ENCODE measurements at regions not wholly inside any gene's neighbourhood (a gene's known extent, or its start where the extent isn't known, plus 50 kb on each side); places are given as distances from the start of the nearest gene placed in this dataset.

- no peak for TF ChIP-seq FOXM1 (IDR thresholded peaks at IDR 0.05; ENCODE audit: low read depth)
Observed at GRCh38 chr3:26108846-26109489, 319.1 kb downstream of the OXSM start (continued).

DNA sequence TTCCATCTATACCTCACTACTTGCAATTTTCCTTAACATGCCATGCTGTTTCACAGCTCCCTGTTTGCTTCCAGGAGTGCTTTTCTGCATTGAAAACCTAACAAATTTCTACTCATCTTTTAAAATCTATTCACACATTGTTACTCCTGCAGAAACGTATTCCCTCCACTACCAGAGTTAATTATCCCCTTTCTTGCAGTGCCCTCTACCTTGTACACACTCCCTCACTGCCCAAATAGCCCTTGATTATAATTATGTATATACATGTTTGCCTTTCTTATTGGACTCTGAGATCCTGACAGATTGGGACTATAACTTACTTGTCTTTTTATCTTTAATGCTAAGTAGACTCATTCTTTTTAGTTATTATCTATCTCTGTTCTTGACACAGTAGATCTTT, 325.0 kb downstream of the OXSM start:
- TF ChIP-seq ELF1 (IDR thresholded peaks at IDR 0.05): no peak
- no peak for TF ChIP-seq TEAD4 (IDR thresholded peaks at IDR 0.05; ENCODE audit: borderline replicate concordance, insufficient read depth)
- TF ChIP-seq EP300 (IDR thresholded peaks at IDR 0.05; ENCODE audit: borderline replicate concordance in 1 of 2, low read depth in 1 of 2, low read length in 1 of 2): no peak
- no peak for TF ChIP-seq SIN3A (IDR thresholded peaks at IDR 0.05; ENCODE audit: borderline replicate concordance, low read depth, low read length)
- TF ChIP-seq JUND (IDR thresholded peaks at IDR 0.05): no peak
- TF ChIP-seq, protein P1, sequence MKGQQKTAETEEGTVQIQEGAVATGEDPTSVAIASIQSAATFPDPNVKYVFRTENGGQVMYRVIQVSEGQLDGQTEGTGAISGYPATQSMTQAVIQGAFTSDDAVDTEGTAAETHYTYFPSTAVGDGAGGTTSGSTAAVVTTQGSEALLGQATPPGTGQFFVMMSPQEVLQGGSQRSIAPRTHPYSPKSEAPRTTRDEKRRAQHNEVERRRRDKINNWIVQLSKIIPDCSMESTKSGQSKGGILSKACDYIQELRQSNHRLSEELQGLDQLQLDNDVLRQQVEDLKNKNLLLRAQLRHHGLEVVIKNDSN (IDR thresholded peaks at IDR 0.05; ENCODE audit: borderline replicate concordance, low read depth): no peak
- TF ChIP-seq MEF2A (IDR thresholded peaks at IDR 0.05; ENCODE audit: borderline replicate concordance, low read depth): no peak
- TF ChIP-seq, protein P2, sequence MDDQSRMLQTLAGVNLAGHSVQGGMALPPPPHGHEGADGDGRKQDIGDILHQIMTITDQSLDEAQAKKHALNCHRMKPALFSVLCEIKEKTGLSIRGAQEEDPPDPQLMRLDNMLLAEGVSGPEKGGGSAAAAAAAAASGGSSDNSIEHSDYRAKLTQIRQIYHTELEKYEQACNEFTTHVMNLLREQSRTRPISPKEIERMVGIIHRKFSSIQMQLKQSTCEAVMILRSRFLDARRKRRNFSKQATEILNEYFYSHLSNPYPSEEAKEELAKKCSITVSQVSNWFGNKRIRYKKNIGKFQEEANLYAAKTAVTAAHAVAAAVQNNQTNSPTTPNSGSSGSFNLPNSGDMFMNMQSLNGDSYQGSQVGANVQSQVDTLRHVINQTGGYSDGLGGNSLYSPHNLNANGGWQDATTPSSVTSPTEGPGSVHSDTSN (IDR thresholded peaks at IDR 0.05): no peak
- TF ChIP-seq GATA2 (CRISPR knock-in tag; IDR thresholded peaks at IDR 0.05): no peak
- no peak for TF ChIP-seq FOXM1 (IDR thresholded peaks at IDR 0.05; ENCODE audit: low read depth)
- WGBS (ENCODE audit: low lambda C conversion rate): 3% methylated on average over 1 of the region's 1 CpG

DNA sequence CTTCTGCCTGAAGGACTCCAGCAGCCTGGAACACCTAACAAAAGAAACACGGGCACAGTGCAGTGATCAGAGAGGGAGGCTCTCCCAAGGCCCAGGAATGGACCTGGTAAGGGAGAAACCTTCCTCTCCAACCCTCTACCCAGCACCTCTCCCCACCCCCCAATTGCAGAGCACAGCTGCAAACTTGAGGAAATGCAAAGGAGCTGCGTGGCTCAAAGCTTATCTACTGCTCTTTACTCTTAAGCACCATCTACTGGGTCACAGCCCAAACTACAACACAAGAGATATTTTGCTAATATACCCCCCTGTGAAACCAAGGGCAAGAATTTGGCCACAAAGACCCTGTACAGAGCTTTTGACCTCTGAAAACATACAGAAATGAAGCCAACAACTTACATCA, 328.3 kb downstream of the OXSM start:
- no peak overlapping the region; a peak in 1 of 4 replicates for H3K4me3 ChIP-seq (ENCODE audit: low read depth in 2 of 2, low read length in 1 of 2)
- H3F3A ChIP-seq (replicated peaks; ENCODE audit: insufficient read depth): no peaks in the 10 kb centered on the region
- H3K9me3 ChIP-seq: no peaks in the 10 kb centered on the region
- 11% methylated on average over 2 of the region's 2 CpGs for WGBS (ENCODE audit: low lambda C conversion rate)
- H3K4me2 ChIP-seq: no peak overlapping the region
- H3K79me2 ChIP-seq (ENCODE audit: insufficient read depth): no peaks in the 10 kb centered on the region
- no peaks in the 10 kb centered on the region for H3K27me3 ChIP-seq (ENCODE audit: insufficient read depth)
- no peak overlapping the region for H3K9ac ChIP-seq
- H3K4me1 ChIP-seq (ENCODE audit: control insufficient read depth in 1 of 2, insufficient read depth in 2 of 2, low read depth in 1 of 2, low read length in 1 of 2): no peaks in the 10 kb centered on the region
- no peak for DNase-seq
- ChIA-PET POLR2A (no interaction called here), CTCF (interaction anchor here (1.0 kb wide), 1 partner anchor 273 kb away, joined by 3 read pairs; no protein-coding TSS in a partner anchor)
- no peaks in the 10 kb centered on the region for H4K20me1 ChIP-seq (ENCODE audit: insufficient read depth)
- H3K9me2 ChIP-seq: no peaks in the 10 kb centered on the region
- no peak for TF ChIP-seq EP300 (IDR thresholded peaks at IDR 0.05; ENCODE audit: borderline replicate concordance in 1 of 2, low read depth in 1 of 2, low read length in 1 of 2)
- TF ChIP-seq MAX (IDR thresholded peaks at IDR 0.05; ENCODE audit: low read depth): no peak
- TF ChIP-seq RCOR1 (IDR thresholded peaks at IDR 0.05; ENCODE audit: low read length): no peak
- no peak for TF ChIP-seq FOXM1 (IDR thresholded peaks at IDR 0.05; ENCODE audit: low read depth)
- TF ChIP-seq CHD2 (IDR thresholded peaks at IDR 0.05; ENCODE audit: low read length, partially characterized antibody): no peak
- no peak for TF ChIP-seq TAF1 (IDR thresholded peaks at IDR 0.05; ENCODE audit: borderline replicate concordance, low read depth, low read length)
- TF ChIP-seq, protein P2 (IDR thresholded peaks at IDR 0.05): no peak
- TF ChIP-seq RAD21 (IDR thresholded peaks at IDR 0.05; ENCODE audit: low read length): 0 out of 2 replicates have a peak, but pooled peaks have one; percentile 4
- no peak overlapping the region for H3K27ac ChIP-seq (ENCODE audit: low read depth in 2 of 2, low read length in 1 of 2)
- H2AFZ ChIP-seq (ENCODE audit: low read depth): no peak overlapping the region
- H3K36me3 ChIP-seq (replicated peaks in 1 of 2; ENCODE audit: control insufficient read depth in 1 of 2, insufficient read depth in 2 of 2, low read length in 1 of 2): no peaks in the 10 kb centered on the region

More for the DNA sequence above, 325.0 kb downstream of the OXSM start:
- Histone ChIP-seq H3K36me3 (replicated peaks in 1 of 2; ENCODE audit: control insufficient read depth in 1 of 2, insufficient read depth in 2 of 2, low read length in 1 of 2) (no peaks in the 10 kb centered on the region), H3K9ac (no peak overlapping the region), H4K20me1 (ENCODE audit: insufficient read depth) (no peaks in the 10 kb centered on the region), H3K27ac (ENCODE audit: low read depth in 2 of 2, low read length in 1 of 2) (no peak overlapping the region), H3K27me3 (ENCODE audit: insufficient read depth) (no peaks in the 10 kb centered on the region), H3F3A (replicated peaks; ENCODE audit: insufficient read depth) (no peaks in the 10 kb centered on the region), H3K9me3 (no peaks in the 10 kb centered on the region), H3K4me2 (no peak overlapping the region), H3K4me3 (ENCODE audit: low read depth in 2 of 2, low read length in 1 of 2) (no peak overlapping the region), H3K9me2 (no peaks in the 10 kb centered on the region), H3K79me2 (ENCODE audit: insufficient read depth) (no peaks in the 10 kb centered on the region), H3K4me1 (ENCODE audit: control insufficient read depth in 1 of 2, insufficient read depth in 2 of 2, low read depth in 1 of 2, low read length in 1 of 2) (no peaks in the 10 kb centered on the region), H2AFZ (ENCODE audit: low read depth) (no peak overlapping the region)
- ChIA-PET POLR2A (no interaction called here), CTCF (no interaction called here)
- no peak for DNase-seq

All from SK-N-SH (cell line).